Right lobe of liver (tissue), 4 donors: ENCODE measurements at regions not wholly inside any gene's neighbourhood (a gene's known extent, or its start where the extent isn't known, plus 50 kb on each side); places are given as distances from the start of the nearest gene placed in this dataset.
"Not testable (repeated sequence)": the region's sequence is repeated elsewhere in the genome, so short reads cannot be mapped to it uniquely, and the experiment has no call there.

ENCODE experiments used
- POLR2A ChIP-seq: fragments of 450-650 bp; IDR thresholded peaks from one replicate; pipeline ENCODE4 v1.6.1; 2017; ENCODE audit warnings: antibody characterized with exemption, mild to moderate bottlenecking
- TF ChIP-seq, protein P1 (sequence below), 4 donors: fragments of 200-600 bp in 3 of 4; fragments of 450-650 bp in 1 of 4; IDR thresholded peaks; one replicate each; pipeline versions ENCODE4 v1.5.1 to v1.8.0; 2016 to 2022; ENCODE audit warnings: antibody characterized with exemption in 4 of 4, mild to moderate bottlenecking in 2 of 4
- donor health status: DM: no; HTN: no; CAD: no.
- donor health status: DM: no; HTN: no; CAD: no.
- donor health status: DM: no; HTN: yes; CAD: no.

GRCh38 chr1:146682227-146683125 lies 255.6 kb upstream of the NBPF12 start:
- TF ChIP-seq, protein P1, sequence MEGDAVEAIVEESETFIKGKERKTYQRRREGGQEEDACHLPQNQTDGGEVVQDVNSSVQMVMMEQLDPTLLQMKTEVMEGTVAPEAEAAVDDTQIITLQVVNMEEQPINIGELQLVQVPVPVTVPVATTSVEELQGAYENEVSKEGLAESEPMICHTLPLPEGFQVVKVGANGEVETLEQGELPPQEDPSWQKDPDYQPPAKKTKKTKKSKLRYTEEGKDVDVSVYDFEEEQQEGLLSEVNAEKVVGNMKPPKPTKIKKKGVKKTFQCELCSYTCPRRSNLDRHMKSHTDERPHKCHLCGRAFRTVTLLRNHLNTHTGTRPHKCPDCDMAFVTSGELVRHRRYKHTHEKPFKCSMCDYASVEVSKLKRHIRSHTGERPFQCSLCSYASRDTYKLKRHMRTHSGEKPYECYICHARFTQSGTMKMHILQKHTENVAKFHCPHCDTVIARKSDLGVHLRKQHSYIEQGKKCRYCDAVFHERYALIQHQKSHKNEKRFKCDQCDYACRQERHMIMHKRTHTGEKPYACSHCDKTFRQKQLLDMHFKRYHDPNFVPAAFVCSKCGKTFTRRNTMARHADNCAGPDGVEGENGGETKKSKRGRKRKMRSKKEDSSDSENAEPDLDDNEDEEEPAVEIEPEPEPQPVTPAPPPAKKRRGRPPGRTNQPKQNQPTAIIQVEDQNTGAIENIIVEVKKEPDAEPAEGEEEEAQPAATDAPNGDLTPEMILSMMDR (IDR thresholded peaks at IDR 0.05) = not testable (repeated sequence)
- TF ChIP-seq POLR2A = not testable (repeated sequence)
